ENCODE measurements at regions not wholly inside any gene's neighbourhood (a gene's known extent, or its start where the extent isn't known, plus 50 kb on each side); places are given as distances from the start of the nearest gene placed in this dataset.

GRCh38 chr20:48090314-48090713 is 305.0 kb upstream of the SULF2 start:
- no peak for TF ChIP-seq CTCF (conservative IDR thresholded peaks at IDR 0.05; ENCODE audit: low read depth, low read length)
- TF ChIP-seq EZH2 (IDR thresholded peaks at IDR 0.05; ENCODE audit: borderline replicate concordance, low read depth, low read length, poor library complexity, severe bottlenecking), result no peak
- POLR2A ChIA-PET (ENCODE audit: low non-redundant PET), result no interaction called here

GRCh38 chr20:48080583-48080982 is 295.3 kb upstream of the SULF2 start:
- Histone ChIP-seq H3K4me1 (ENCODE audit: insufficient read depth, low read length, poor library complexity, severe bottlenecking) (no peaks in the 10 kb centered on the region), H3K4me3 (ENCODE audit: low read depth, low read length, poor library complexity, severe bottlenecking) (no peak overlapping the region), H3K9me3 (ENCODE audit: low read depth, low read length, poor library complexity, severe bottlenecking) (no peaks in the 10 kb centered on the region), H3K36me3 (ENCODE audit: insufficient read depth, low read length, poor library complexity, severe bottlenecking) (no peaks in the 10 kb centered on the region), H3K27ac (ENCODE audit: low read depth, low read length, poor library complexity, severe bottlenecking) (no peak overlapping the region), H3K27me3 (replicated peaks; ENCODE audit: insufficient read depth, low read depth, low read length, poor library complexity) (peaks cover 12% of the 10 kb centered on the region)
- ChIA-PET POLR2A (ENCODE audit: low non-redundant PET) (no interaction called here), CTCF (no interaction called here)
- intact Hi-C loops (cut with micrococcal nuclease; ENCODE audit: unreplicated experiment), result no loop called here
- TF ChIP-seq EZH2 (IDR thresholded peaks at IDR 0.05; ENCODE audit: borderline replicate concordance, low read depth, low read length, poor library complexity, severe bottlenecking) (no peak), CTCF (conservative IDR thresholded peaks at IDR 0.05; ENCODE audit: low read depth, low read length) (no peak)
- BruUV-seq (replicated peaks), result no TSS peak
- no peak for DNase-seq (ENCODE audit: low spot score)

More at GRCh38 chr20:48090314-48090713, 305.0 kb upstream of the SULF2 start:
- no peak overlapping the region for H3K27ac ChIP-seq (ENCODE audit: low read depth, low read length, poor library complexity, severe bottlenecking)
- H3K4me3 ChIP-seq (ENCODE audit: low read depth, low read length, poor library complexity, severe bottlenecking), result no peak overlapping the region
- no TSS peak for BruUV-seq (replicated peaks)
- peaks cover 15% of the 10 kb centered on the region for H3K27me3 ChIP-seq (replicated peaks; ENCODE audit: insufficient read depth, low read depth, low read length, poor library complexity)
- DNase-seq (ENCODE audit: low spot score), result no peak
- CTCF ChIA-PET, result no interaction called here
- no peaks in the 10 kb centered on the region for H3K36me3 ChIP-seq (ENCODE audit: insufficient read depth, low read length, poor library complexity, severe bottlenecking)
- H3K9me3 ChIP-seq (ENCODE audit: low read depth, low read length, poor library complexity, severe bottlenecking), result no peaks in the 10 kb centered on the region
- no peaks in the 10 kb centered on the region for H3K4me1 ChIP-seq (ENCODE audit: insufficient read depth, low read length, poor library complexity, severe bottlenecking)
- intact Hi-C loops (cut with micrococcal nuclease; ENCODE audit: unreplicated experiment), result no loop called here

GRCh38 chr20:48079028-48079427 is 293.7 kb upstream of the SULF2 start:
- H3K4me1 ChIP-seq (ENCODE audit: insufficient read depth, low read length, poor library complexity, severe bottlenecking), result no peaks in the 10 kb centered on the region
- H3K27me3 ChIP-seq (replicated peaks; ENCODE audit: insufficient read depth, low read depth, low read length, poor library complexity), result peaks cover 12% of the 10 kb centered on the region
- ChIA-PET POLR2A (ENCODE audit: low non-redundant PET) (no interaction called here), CTCF (no interaction called here)
- no TSS peak for BruUV-seq (replicated peaks)
- H3K27ac ChIP-seq (ENCODE audit: low read depth, low read length, poor library complexity, severe bottlenecking), result no peak overlapping the region
- DNase-seq (ENCODE audit: low spot score), result no peak
- no peak overlapping the region for H3K4me3 ChIP-seq (ENCODE audit: low read depth, low read length, poor library complexity, severe bottlenecking)
- TF ChIP-seq CTCF (conservative IDR thresholded peaks at IDR 0.05; ENCODE audit: low read depth, low read length) (no peak), EZH2 (IDR thresholded peaks at IDR 0.05; ENCODE audit: borderline replicate concordance, low read depth, low read length, poor library complexity, severe bottlenecking) (no peak)
- no peaks in the 10 kb centered on the region for H3K9me3 ChIP-seq (ENCODE audit: low read depth, low read length, poor library complexity, severe bottlenecking)
- no peaks in the 10 kb centered on the region for H3K36me3 ChIP-seq (ENCODE audit: insufficient read depth, low read length, poor library complexity, severe bottlenecking)
- intact Hi-C loops (cut with micrococcal nuclease; ENCODE audit: unreplicated experiment), result no loop called here

All from A673 (cell line).